G401 (cell line): ENCODE measurements at regions not wholly inside any gene's neighbourhood (a gene's known extent, or its start where the extent isn't known, plus 50 kb on each side); places are given as distances from the start of the nearest gene placed in this dataset.
"Not testable (repeated sequence)": the region's sequence is repeated elsewhere in the genome, so short reads cannot be mapped to it uniquely, and the experiment has no call there.

Experiments
- DNase-seq: peaks from one replicate; pipeline ENCODE4 v3.0.0-alpha.2; 2015; ENCODE audit warnings: low spot score
- in situ Hi-C: cut with HindIII; loops from 2 replicates; pipeline ENCODE4 v1.10.0; 2016; ENCODE audit warnings: low sequenced_read_pairs, mixed read lengths

DNA sequence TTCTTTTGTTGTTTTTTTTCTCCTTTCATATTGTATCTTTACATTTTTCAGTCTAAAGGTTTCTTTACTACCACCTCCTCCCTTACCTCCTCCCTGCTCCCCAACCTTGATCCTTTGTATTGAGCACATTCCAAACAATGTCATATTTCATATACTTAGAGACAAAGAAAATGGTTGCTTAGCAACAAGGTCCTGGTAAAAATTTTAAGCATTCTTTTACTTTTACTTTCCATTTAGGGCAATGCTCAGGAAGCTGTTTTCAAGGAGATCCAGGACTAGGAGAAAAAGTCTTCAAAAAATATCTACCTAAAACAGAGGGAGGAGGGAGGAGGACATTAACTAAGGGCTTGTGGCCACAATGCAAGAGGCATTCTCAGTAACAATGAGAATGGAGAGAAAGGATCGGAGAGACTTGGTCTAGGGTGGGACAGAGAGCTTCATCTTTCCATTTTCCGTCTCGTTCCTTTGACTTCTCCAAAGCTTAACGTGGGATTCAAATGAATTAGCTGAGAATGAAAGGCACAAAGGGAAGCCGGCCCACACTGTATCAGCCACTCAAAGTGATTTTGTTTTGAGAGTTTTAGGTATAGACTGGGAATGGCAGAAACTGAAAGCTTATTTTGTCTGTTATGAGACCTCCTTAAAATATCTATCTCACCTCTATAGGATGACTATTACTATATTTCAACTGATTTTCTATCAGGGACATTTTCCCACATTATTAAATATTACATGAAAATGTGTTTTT, 455.7 kb downstream of the RAB38 start:
- DNase-seq = no peak
- in situ Hi-C loops = no loop called here

DNA sequence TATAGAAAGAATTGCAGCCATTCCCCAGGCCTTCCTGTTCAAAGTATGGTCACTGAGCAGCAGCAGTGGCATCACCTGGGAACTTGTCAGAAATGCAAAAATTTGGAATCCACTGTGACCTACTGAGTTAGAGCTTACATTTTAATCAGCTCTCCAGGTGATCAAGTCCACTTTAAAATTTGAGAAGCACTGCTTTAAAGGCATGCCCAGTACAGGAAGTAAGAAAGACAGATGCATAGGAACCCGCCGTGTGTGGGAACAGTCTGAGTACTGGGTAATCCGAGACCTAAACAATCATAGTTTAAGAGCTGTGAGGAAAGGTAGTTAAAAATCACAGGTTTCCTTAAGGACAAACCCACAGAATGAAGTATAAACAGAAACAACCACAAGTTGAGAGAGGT, 462.4 kb downstream of the RAB38 start:
- no peak for DNase-seq
- in situ Hi-C loops = no loop called here

DNA sequence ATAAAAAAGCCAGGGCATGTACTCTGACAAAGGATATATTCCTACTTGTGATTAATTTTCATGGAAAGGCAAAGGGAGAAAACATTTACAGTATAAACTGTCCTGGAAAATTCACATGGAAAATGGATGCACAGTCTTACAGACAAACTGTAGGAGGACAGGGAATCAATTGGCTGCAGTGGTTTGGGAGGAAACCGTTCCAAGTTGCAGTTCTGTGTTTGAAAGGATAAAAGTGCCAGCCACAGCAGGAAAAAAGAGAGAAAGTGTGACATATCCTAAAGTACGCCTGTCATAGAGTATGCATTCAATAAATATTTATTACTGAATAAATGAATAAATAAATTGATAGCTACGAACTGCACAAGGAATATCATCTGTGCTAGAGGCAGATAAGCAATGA, 462.9 kb downstream of the RAB38 start:
- no peak for DNase-seq
- in situ Hi-C loops = no loop called here

DNA sequence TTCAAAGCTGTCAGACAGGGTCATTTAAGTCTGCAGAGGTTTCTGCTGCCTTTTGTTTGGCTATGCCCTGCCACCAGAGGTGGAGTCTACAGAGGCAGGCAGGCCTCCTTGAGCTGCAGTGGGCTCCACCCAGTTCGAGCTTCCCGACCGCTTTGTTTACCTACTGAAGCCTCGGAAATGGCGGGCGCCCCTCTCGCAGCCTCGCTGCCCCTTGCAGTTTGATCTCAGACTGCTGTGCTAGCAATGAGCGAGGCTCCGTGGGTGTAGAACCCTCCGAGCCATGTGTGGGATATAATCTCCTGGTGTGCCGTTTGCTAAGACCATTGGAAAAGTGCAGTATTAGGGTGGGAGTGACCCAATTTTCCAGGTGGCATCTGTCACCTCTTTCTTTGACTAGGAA, 471.7 kb downstream of the RAB38 start:
- DNase-seq, in situ Hi-C loops: not testable (repeated sequence)

DNA sequence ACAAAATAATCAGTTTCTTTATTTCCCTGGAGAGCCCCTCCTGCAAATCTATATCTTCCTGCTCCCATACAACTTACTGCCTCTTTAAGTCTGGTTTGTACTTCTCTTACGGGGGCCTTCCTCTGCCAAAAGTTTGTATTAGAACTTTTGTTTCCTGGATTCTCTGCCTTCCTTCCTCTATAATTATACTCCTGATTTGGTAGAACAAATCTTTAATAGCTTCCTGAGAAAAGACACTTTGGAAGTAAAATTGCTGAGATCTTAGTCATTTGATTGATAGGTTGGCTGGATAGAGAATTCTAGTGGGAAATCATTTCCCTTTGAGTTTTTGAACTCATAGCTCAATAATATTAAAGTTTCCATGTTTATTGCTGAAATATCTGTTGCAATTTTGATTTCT, 499.2 kb downstream of the RAB38 start:
- in situ Hi-C loops = no loop called here
- DNase-seq = no peak

DNA sequence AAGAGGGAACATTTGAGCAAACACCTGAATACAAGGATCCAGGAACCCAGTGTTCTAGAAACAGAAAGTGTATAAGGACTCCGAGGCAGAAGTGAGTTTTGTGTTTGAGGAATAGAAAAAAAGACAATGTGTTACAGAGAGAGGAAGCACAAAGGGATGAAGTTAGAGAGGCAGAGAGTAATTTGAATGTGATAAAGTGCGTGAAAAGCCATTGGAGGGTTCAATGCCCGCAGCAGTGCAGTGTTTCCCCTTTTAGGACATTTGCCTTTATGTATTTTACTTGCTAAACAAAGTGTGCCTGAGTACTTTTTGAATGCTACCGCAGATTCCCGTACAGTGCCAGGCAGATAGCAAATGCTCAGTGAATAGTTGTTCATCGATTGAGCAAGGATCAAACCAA, 508.5 kb downstream of the RAB38 start:
- no peak for DNase-seq
- in situ Hi-C loops = no loop called here

DNA sequence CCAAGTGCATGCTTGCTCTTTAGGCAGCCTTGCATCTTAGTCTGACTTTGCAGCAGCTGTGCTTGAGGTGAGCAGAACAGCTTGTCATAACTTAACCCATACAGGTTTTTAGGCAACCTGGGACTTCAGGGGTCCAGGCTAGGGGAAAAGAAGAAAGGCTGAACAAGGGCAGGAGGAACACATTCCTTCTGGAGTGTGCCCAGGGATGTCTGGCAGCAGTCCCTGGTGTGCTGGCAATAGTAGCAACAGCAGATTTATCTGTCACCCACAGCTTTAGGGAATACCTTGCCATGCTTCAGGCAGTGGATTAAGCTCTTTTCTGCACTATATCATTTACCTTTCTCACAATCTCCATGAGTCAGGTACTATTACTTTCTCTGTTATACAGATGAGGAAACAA, 513.0 kb downstream of the RAB38 start:
- in situ Hi-C loops = no loop called here
- DNase-seq = no peak

DNA sequence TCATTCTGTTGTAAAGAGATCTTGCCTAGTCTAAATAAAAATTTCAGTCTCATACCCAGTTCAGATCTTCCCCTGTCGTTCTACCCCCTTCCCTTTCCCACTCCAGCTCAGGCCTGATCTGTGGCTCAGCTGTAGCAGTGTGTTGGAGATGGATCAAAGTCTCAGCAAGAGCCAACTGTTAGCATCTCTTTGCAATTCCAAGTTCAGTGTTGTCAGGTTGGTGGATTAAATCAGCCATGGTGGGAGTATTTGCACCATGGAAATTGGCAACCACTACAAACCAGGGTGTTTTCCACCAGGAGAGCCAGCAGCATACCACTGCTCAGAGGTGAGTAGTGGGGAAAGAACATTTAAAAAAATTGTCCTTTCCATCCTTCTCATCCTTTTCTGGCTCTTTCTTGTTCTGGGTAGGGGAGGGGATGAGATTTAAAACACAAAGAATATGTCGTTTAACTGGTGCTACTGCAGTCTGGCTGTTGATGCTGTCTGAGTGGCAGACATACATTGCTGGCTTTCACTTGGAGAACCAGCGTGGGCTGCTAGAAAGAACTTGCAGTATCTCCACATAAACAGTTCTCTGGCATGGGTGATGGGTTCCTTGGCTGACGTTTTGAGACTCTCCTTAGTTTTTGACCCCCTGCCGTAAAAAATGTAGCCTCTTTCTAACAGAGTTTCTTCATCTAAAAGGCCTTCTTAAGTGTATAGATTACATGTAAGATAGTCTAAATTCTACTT, 514.1 kb downstream of the RAB38 start:
- in situ Hi-C loops = no loop called here
- DNase-seq = no peak

DNA sequence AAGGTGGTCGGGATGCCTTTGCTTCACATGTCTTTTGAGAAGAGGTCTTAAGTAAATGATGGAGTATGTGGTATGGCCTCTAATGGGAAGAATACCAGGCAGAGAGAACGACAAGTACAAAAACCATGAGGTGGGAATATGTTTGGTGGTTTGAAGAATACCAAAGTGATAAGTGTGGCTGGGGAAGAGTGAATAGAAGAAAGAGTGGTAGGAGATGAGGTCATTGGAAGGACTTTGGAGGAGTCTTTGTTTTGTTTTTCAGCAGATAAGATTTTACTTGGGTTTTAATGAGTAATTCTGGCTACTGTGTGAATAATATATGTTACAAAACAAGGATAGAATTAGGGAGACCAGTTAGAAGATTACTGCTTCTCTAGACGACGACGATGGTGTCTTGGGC, 515.4 kb downstream of the RAB38 start:
- in situ Hi-C loops = no loop called here

DNA sequence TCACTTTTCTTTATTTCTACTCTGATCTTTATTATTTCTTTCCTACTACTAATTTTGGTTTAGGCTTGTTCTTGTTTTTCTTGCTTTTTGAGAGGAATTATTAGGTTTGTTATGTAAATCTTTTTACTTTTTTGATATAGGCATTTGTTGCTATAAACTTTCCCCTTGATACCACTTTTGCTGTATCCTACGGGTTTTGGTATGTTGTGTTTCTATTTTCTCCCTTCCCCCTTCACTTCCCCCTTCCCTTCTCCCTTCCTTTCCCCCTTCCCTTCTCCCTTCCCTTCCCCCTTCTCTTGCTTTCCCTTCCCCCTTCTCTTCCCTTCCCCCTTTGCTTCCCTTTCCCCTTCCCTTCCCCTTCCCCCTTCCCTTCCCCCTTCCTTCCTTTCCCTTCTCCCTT, 529.6 kb downstream of the RAB38 start:
- in situ Hi-C loops = no loop called here
- DNase-seq = no peak

More for the DNA sequence above, 515.4 kb downstream of the RAB38 start:
- DNase-seq = no peak

DNA sequence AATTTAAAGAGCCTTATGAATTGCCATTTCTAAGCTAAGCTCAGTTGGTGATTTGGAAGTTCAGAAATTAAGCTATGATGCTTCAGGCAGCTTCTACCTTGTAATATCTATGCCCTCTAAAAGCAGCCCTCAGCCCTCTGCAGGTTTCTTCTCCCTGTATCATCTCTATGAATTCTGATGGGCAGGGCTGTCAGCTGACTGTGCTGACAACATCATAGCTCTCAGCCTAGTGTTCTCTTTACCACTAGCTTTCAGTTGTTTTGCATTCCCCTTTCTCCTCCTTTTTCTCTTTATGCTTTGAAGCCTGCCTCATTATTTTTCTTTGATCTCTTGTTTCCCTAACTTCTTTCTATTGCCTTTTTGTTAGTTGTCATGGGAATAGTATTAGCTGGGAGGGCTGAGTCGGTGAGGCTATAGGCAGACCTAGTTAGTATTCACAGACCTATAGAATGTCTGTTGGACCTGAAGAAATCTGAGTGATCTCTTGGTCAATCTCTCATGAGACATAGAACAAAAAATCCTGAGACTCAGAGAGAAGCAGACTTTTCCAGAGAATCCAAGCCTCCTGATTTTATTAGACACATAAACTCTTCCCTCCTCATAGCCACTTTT, 535.4 kb downstream of the RAB38 start:
- in situ Hi-C loops = no loop called here

DNA sequence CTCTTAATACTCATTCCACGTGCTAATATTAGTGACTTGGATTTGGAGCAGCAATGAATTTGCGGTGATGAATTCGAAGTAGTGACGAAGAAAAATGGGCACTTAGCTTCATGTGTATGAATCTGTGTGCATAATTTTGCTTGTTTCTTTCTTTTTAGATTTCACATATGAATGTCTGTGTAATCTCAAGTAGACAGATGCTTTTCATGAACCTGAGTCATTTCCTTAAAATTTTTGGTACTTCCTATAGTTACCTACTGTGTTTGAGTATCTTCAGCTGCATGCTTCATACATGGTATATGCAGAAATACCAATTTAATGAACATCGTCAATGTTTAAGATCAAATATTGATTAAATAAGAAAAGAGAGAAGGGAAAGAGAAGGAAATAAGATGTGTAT, 540.2 kb downstream of the RAB38 start:
- in situ Hi-C loops = no loop called here
- DNase-seq = no peak

More for the DNA sequence above, 535.4 kb downstream of the RAB38 start:
- no peak for DNase-seq

DNA sequence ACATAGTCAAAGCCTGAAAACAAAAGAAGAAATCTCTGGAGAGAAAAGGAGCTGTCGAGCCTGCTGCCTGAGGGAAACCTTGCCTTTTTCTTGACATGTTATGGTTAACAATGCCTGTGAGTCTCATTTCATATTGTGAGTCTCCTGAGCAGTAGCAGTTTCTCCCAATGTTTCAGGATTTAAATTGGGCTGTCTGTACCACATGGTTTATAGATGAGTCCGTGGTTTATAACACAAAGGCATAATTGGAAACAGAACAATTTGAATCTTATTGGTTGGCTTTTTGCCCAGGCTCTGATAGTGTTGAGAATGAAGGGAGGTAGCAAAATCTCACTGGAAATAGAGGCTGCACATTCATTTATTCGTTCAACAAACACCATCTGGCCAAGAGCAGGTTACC, 540.9 kb downstream of the RAB38 start:
- in situ Hi-C loops = no loop called here
- no peak for DNase-seq

DNA sequence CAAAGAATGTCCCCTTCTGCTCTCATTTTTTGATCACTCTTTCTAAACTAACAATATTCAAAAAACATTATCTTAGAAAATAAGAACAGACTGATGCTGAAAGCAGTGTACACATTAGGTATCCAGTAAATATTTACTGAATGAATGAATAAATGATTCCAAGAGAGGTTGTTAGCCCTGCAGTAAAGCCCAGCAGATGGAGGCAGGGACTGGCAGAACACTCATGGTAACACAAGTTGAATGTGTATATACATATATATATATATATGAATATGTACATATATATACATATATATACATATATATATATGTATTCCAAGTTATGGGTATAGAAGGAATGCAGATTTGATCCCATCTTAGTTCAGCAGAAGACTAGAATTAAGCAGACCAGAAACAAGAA, 546.3 kb downstream of the RAB38 start:
- in situ Hi-C loops = no loop called here
- no peak for DNase-seq

DNA sequence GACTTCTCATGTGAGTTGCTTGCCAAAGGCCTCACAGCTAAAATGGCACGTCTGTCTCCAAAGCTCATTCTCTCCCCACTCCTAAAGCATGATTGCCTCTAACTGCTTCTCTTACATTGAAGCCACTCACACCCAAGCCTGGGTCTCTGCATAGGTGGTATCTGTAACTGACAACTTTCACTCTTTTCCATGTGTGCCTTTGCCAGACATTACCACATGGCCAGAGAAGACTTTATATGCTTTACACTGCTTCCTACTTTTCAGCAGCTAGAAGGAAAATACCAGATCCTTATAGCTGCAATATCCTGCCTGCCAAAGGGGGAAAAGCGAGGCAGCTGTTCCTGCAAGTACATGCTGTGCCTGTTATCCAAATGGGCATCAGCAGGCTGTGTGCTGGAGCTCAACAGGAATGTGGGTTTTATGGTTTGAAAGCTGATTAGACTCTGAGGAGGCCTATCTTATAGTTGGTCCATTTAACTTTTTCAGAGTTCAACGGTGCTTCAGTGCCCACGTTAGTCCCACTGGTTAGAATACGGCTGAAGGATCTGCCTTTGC, 547.1 kb downstream of the RAB38 start:
- no peak for DNase-seq
- in situ Hi-C loops = no loop called here

DNA sequence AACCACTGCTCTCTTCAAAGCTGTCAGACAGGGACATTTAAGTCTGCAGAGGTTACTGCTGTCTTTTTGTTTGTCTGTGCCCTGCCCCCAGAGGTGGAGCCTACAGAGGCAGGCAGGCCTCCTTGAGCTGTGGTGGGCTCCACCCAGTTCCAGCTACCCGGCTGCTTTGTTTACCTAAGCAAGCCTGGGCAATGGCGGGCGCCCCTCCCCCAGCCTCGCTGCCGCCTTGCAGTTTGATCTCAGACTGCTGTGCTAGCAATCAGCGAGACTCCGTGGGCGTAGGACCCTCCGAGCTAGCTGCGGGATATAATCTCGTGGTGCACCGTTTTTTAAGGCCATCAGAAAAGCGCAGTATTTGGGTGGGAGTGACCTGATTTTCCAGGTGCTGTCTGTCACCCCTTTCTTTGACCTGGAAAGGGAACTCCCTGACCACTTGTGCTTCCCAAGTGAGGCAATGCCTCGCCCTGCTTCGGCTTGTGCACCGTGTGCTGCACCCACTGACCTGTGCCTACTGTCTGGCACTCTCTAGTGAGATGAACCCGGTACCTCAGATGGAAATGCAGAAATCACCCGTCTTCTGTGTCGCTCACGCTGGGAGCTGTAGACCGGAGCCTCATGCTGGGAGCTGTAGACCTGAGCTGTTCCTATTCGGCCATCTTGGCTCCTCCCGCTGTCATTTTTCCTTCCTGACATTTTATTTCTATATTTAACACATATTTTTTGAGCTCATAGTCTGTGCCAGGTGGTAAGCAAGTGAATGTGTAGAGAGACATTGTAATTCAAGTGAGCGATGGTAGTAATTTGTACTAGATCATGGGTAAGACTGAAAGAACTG, 551.5 kb downstream of the RAB38 start:
- DNase-seq, in situ Hi-C loops: not testable (repeated sequence)

DNA sequence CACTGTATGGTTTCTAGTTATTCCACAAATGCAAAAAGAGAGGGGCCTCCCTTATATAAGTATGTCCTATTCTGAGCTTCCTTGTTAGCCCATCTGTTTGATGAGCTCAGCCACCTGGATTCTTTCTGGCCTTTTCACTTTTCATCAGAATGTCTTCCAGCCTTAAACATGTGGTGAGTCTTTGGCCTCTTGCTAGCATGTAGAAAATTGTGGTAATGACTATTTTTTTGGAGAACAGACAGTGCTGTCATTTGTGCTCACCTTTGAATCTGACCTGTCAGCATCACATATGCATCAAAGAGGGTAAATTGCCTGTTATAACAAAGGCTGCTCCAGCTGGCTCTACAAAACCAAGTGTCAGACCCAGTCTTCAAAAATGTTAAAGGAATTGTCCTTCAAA, 558.7 kb downstream of the RAB38 start:
- in situ Hi-C loops = no loop called here
- DNase-seq = no peak

DNA sequence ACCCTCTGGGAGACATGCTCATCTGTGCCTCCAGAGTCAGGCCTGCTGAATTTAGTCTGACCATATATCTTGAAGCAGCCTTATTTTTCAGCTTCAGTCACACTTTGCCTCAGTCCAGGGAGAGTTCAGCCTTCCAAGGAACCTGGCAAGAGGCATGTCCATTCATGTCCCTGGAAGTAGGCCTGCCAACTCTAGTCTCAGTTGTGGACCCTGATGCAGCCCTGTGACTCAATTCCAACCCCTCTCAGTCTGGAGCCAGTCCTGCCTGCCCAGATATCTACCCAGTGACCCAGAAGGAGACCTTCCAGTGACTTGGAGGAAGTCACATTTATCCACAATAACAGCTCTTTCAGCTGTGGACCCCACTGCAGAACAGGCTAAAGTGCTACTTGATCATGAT, 566.6 kb downstream of the TMEM135 start:
- no peak for DNase-seq
- in situ Hi-C loops = no loop called here

DNA sequence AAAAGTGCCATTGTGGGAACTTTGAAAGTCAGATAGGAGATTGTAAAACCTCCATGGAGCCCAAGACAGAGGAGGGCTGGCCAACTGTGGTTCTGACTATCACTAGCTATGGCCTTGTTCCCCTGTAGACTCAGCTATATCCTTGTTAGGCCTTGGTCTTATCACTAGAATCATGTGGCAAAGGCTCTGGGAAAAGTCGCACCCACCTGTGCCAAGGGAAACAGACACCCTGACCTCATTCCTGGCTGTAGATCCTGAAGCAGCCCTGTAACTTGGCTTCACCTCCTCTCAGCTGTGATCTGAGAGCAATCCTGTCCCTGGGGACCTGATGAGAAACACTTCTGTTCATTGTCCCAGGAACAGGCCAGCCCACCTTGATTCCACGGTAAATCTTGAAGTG, 566.2 kb downstream of the TMEM135 start:
- in situ Hi-C loops = no loop called here
- no peak for DNase-seq
